Colon (tissue), 2 donors: ENCODE measurements at regions not wholly inside any gene's neighbourhood (a gene's known extent, or its start where the extent isn't known, plus 50 kb on each side); places are given as distances from the start of the nearest gene placed in this dataset.

Experiments
- FAIRE-seq: peaks from 2 replicates; lab custom pipeline; 2012; peaks lifted over from hg19 to GRCh38; lab: Jason Lieb, UNC
- donor health status: control.
- donor health status: control.

DNA sequence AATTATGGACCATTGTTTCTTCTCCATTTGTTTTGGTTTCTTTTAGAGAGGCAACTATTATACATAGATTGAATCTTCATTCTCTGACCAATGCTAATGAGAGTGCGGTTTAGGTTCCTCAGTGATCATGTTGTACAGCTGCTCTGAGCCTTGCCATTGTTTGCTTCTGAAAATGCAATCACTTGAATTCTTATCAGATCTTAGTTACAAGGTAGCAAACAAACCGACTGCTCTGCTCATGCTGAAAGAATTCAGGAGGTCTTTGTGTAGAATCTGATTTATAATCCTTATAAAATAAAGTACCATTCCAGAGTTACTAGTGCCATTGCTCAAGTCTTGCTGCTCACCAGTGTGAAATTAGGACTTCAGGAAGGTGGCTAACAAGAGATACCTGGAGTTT lies 569.1 kb upstream of the ID4 start:
- no peak for FAIRE-seq

DNA sequence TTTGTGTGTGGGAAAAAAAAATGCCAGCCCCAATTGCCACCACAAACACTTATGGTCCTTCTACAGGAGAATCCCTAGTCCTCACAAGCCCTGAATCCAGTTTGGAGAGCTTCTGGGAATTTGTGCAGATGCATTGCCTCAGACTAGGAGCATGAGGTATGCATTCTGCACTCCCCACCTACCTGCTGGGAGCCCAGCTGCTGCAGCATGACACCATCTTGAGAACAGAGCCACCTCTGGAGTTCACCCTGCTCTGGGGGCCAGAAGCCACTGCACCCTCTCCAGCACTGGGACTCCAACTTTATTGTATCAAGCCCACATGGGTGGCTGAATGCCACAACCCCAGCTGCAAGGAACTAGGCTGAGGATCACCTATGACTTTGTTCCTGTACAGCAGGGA lies 568.5 kb upstream of the ID4 start:
- no peak for FAIRE-seq

DNA sequence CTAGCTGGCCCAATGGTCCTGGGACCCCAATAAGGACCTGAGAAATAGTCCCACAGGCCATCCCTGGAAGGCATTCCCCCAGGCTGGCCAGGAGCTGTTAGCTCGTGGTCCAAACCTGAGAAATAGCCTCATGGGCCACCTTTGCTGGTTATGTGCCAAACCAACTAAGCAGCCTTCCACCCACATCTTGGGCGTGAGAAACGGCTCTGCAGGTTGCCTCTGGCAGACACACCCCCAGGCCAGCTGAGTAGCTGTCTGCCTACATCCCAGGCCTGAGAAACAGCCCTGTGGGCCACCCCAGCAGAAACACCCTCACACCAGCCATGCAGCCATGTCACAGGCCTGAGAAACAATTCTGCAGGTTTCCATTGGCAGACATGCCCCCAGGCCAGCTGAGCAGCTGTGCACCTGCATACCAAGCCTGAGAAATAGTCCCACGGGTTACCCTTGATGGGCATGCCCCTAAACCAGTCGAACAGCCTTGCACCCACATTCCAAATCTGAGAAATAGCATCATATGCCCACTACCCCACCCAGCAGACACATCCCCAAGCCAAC lies 567.8 kb upstream of the ID4 start:
- FAIRE-seq: no peak

DNA sequence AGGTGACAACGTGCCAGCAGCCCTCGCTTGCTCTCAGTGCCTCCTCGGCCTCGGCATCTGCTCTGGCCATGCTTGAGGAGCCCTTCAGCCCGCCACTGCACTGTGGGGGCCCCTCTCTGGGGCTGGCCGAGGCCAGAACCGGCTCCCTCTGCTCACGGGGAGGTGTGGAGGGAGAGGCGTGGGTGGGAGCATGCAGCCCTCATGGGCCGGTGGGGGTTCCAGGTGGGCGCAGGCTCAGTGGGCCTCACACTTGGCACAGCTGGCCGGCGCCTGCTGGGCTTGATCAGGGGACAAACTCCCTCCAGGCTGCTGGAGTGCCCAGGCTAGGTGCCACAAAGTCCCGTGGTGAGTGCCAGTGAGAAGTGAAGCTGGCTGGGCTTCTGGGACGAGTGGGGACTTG lies 566.6 kb upstream of the ID4 start:
- FAIRE-seq: no peak

DNA sequence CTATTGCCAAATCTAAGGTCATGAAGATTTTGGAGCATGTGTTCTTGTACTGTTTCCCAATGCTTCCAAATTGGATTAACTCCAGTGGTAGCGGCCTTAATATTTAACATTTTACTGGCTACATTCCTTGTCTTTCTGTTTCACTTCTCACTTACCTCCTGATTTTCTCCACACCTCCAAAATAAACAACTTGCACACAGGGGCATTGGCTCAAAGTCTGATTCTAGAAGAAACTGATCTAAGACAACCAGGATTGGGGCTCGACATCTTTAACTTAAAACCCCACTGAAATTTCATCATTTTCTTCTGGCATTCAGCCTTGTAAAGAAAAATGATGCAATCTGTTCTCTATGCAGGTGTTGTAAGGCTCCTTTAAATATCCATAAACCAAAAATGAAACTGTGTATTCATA lies 557.9 kb upstream of the ID4 start:
- FAIRE-seq: no peak

DNA sequence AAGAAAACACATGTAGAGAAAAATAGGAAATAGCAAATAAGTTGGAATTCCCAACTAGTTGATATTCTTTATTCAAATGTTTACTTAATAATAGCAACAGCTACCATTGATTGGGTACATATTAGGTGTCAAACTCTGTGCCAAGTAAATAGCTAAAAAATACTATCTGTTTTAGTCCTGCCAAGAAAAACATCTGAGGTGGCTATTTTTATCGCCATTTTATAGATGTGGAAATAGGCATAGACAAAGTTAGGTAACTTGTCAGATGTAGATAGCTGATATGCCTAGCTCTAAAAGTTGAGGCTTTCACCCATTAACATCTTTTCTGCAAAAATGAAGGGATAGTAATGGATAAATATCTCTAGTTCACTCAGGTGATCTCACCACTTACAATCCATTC lies 549.2 kb upstream of the ID4 start:
- no peak for FAIRE-seq

DNA sequence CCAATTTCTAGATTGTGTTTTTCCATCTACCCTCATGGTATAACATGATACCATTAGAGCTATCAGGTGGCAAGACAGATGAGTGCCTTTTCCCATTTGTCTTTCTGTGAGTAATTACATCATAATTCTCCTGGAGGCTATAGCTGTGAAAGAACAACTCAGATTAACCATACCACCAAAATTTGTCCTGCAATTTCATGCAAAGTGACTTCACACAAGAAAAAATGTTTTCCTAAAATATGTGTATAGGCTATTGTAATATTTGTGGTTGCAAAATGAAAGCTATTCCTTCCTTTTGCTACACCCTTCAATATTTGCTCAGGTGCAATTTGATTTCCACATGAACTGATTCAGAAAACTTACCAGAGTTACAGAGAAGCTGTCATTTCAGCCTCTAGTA lies 547.7 kb upstream of the ID4 start:
- no peak for FAIRE-seq

DNA sequence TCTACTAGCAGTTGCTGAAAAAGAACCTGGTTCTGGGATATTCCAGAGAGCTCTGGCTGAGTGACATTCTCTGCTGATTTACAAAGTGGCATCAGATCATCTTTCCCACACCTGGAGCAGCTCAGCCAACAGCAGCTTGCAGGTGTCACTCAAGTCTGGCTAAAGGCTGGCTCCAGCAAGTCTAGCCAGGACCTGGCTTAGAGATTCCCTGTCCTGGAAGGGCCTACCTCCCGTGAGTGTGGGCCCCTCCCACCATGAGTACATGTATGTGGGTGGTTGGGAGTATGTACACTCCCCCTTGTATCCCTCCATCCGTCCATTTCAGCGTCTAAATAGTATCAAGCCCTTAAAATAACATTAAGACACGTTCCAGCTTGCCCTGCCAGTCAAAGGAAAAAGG lies 539.3 kb upstream of the ID4 start:
- FAIRE-seq: no peak

DNA sequence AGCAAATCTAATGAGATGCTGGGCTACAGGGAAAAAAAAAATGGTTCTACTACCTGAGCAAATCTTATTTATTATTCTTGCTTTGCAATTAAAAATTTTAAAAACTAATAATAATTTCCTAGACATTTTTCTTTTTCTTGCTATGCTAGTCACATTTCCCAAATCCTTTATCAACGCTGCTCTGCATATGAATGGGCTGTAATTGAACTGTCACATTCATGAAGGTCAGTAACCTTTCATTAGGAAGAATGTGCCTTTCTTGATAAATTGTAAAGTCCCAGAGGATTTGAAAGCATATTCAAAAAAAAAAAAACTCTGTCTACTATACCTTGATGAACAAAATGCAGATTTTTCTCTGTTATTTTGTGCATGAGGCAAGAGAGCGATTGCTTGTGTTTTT lies 538.7 kb upstream of the ID4 start:
- FAIRE-seq: no peak

DNA sequence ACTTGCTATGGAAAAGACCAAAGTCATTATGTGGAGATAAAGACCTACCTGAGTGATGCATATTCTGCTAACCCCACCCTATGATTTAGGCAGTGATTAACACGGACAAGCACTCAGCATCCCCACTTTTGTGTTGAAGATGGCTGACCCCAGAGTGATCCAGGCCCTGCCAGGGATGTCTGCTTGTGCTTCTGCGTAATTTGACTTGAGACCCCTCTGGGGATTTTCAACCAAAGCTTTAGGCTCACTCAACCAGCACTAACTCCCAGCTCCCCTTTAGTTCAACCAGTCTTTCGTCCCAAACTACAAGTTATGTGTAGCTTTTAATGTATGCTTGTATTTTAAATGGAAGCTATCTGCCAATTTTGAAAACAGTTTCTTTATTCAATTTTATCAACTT lies 538.0 kb upstream of the ID4 start:
- no peak for FAIRE-seq

DNA sequence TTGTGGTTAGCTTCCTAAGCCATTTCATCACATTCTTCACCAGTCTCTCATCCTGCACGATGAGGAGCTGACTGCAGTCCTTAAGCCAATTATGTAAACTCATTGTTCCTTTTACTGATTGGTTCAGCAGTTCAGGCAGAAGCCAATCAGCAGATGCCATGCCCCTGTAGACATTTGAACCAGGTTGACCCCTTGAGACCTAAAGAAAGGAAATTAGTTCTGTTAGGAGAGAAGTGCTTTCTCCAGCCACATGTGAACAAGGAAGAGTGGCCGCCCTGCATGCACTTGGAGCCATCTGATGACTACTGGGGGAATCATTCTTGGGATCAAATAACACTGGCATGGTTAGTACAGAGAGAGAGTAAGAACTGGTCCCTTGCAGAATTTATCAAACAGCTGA lies 535.2 kb upstream of the ID4 start:
- no peak for FAIRE-seq

DNA sequence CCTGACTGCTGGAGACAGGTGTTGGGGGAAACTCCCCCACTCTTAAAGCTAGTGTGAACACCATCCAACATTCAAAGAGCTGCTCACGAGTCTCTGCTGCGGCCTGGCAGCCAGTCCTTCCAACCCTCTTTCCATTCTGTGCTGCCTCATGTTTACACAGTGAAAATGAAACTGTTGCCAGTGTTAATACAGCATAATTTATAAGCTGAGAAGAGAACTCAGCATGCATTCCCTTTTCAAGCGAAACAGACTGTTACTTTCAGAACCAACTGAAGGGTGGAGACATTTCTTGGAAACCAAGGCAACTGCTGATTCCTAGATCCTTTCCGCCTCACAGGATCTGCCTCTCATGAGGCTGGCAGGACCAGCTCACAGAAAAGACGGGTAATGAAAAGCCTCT lies 533.8 kb upstream of the ID4 start:
- FAIRE-seq: no peak

DNA sequence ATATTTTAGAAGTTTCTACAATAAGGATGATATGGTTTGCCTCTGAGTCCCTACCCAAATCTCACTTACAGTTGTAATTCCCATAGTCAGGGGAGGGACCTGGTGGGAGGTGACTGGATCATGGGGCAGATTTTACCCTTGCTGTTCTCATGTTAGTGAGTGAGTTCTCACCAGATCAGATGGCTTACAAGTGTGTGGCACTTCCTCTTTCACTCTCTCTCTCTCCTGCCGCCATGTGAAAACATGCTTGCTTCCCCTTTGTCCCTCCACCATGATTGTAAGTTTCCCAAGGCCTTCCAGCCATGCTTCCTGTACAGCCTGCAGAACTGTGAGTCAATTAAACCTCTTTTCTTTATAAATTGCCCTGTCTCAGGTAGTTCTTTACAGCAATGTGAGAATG lies 527.5 kb upstream of the ID4 start:
- no peak for FAIRE-seq

DNA sequence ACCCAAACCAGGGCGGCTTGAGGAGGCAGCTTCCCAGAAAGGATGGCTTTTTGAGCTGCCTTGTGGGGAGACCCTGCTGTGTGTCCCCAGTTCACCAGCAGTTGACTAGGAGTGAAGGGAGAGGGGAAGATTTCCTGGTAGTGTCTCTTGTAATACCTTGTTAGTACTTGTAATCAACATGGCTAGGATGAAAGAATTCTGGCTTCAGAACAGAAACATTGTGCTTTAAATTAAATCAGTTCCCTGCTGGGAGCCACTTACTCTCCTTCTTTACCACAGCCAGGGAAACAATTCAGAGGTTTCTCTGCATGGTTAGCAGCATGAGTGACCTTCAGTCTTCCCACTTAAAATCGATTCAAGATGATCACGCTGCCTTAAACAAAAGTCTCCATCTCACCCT lies 525.4 kb upstream of the ID4 start:
- FAIRE-seq: no peak

DNA sequence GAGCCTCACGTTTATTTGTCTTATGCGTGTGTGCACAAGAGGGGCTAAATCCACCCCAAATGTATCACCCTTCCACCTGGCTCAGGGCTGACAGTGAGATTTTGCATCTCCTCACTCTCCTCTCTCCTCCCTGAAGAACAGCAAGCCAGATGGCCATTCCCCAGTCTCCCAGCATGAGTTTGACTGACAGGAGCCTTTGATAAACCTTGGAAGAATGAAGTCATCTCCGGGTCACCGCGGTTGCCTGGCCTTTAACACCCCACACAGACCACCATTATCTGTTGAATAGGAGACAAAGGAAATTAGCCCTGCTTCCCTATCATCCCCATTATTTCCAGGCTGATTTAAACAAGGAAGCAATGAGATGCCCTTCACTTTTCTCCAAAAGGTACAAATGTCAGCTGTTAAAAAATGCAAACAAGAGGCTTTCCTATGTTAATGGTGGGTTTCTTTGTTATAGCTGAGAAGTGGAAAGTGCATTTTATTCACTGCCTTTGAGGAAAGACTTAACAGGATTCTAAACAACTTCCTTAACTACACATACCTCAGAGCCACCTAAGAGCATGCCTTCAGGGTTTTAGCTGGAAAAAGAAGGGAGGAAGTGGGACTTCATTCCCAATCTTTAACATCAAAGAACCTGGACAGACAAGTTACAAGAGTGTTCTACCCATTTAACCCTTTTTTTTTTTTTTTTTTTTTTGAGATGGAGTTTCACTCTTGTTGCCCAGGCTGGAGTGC lies 524.8 kb upstream of the ID4 start:
- FAIRE-seq: no peak

DNA sequence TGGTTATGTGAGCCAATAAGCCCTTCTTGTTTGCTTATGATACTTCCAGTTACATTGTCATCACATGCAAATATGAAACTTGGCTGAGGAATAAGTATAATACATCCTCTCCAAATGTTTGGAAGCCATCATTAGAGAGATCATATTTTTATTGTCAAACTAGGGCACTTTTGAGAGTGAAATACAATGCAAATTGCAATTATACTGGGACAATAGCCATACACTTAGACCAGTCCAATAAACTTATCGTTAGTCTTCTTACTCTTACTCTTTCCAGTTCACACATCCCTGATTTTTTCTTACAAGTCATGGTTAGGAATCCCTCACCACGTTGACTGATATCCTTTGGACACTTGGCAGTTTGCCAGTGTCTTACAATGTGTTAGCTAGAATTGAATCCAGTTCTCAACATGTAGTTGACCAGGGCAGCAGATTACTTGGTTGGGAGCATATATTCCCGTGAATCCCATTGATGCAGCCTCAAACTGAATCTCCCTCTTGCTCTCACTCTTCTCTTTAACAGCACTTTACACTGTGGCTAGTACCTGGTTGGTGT lies 519.7 kb upstream of the ID4 start:
- FAIRE-seq: no peak

DNA sequence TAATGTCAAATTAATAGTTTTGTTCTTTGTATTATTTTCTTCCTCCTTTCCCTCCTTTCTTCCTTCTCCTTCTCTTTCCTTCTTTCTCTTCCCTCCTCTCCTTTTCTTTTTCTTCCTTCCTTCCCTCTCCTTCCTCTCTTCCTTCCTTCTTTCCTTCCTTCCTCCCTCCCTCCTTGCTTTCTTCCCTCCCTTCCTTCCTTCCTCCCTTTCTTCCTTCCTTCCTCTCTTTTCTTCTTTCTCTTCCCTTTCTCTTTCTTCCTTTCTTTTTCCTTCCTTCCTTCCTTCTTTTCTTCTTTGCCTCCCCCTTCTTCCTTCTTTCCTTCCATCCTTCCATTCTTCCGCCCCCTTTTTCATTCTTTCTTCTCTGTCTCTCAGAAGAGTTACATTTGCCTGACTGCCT lies 518.2 kb upstream of the ID4 start:
- no peak for FAIRE-seq

DNA sequence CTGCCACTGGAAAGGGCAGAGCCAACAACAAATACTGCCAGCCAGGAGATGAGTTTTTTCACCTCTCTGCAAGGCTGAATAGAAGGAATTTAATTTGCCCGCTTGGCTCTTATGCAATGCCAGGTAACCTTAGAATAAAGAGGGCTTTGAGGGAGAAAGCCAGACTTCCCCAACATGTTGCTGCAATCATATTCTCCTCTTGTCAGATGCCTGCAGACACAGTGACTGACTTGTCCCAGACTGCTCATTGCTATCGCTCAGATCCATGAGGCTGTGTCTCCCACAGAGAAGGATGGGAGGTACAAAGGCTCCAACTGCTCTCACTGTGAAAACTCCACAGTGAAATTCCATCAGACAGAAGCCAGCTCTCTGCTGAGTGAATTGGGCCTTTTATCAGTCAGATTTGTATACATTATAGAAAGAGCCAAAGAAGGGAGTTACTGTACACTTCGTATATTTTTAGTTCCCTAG lies 517.0 kb upstream of the ID4 start:
- FAIRE-seq: no peak

DNA sequence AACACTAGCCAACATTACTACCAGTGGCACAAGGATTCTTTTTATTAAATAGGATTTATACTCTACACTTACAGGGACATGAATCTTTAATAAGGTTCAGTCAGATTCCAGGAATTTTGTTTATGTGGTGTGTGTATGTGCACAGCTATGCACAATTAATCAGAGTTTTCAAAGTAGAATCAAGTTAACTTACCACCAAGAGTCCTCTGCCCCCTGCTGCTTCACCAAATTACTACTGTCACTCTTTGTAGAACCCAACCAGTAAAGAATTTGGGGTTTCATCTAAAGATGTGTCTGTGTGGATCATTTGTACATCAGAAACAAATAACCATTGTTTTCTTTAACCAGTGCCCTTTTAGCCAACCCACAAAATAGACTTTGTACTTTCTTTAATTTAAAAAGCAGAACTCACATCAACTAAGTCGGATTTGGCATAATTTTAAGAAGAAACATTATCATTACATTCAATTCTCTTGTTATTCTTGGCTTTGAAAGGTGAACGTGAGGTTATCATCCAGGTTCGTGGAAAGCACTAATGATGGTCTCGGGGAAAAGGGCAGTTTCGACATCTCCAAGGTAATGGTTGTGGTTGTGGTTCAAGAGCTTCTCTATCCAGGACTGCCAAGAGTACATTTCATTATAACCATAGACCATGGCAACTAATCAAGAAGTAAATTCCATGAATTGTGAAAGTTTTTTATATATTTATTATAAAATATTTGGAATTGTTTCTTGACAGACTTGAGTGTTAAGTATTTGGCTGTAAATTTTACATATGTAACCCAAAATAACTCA lies 514.3 kb upstream of the ID4 start:
- FAIRE-seq: no peak

DNA sequence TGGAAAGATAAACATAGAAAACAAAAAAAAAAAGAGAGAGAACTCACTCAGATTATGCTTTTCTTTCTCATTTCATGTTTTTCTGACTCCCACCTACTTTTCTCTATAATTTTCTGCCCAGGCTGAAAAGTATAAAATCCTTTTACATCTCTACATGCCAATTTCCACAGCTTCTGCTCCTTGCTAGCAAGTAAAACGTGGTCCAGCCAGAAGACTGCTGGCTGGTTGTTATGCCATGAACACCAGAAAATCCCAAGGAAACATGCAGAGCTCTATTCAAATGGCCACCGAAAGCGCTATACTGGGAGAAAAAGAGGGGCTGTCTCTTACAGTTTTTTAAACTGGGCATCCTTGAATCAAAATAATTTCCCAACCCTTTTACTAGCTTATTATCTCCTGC lies 512.8 kb upstream of the ID4 start:
- no peak for FAIRE-seq

DNA sequence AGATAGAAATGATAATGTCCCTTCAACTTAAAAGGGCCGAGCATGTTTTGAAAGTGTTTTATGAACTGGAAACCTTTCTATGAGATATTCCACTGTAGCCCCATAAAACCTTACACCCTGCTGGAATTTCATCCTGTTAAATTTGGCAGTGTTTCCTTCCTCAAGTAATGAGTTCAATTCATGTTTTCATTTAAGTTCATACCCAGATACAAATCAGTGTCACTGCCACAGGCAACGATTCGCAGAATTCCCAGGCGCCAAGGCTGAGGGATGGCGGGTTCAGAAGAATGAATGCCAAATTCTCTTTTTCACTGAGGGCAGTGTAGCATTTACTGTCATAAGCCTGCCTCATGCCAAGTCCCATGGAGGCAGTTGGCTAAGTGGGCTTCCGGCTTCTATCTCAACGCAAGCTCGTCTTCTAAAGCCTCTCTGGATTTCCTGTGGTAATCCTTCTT lies 511.8 kb upstream of the ID4 start:
- no peak for FAIRE-seq

DNA sequence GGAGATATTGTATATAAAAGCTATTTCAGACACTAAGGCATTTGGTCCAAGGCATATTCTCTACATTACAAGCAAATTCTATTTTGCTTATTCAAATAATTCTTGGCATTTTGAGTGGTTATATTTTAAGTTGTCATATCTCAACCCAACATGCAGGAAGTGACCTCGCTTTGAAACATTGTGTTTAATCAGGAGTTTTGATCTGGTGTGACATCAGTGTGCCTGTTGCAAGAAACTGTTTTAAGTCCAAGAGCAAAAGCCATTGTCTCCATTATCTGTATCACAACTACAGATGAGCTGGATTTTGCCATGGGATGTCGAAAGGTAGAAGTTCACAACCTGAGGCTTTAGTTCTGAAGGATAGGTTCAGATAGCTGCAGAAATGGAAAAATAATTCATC lies 509.9 kb upstream of the ID4 start:
- no peak for FAIRE-seq

DNA sequence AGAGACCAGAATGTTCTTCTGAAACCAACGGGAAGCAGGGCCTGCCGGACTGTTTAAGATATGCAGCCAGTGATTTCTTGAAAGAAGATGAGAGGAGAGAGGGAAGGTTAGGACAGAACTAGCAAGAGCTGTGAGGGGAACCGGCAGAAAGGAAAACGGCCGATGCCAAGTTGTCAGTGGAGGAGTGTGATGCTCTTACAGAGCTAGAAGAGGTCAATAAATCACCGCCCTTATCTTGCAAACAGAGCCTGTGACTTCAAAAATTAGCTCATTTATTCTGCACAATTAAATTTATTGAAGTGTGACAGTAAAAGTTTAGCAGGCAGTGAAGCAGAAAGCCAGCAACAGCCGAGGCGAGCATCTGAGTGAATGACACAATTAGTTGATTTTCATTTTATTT lies 509.5 kb upstream of the ID4 start:
- FAIRE-seq: no peak
